Thyroid gland (tissue), 4 donors: ENCODE measurements at regions not wholly inside any gene's neighbourhood (a gene's known extent, or its start where the extent isn't known, plus 50 kb on each side); places are given as distances from the start of the nearest gene placed in this dataset.
"Not testable (repeated sequence)": the region's sequence is repeated elsewhere in the genome, so short reads cannot be mapped to it uniquely, and the experiment has no call there.

Experiments
- CTCF ChIP-seq, 6 experiments: fragments of 200-600 bp in 3 of 6; fragments of 450-650 bp in 3 of 6; sonication (generic) in 3 of 6; IDR thresholded peaks; one replicate each; pipeline ENCODE4 v1.5.1; 2016 to 2019; ENCODE audit warnings: antibody characterized with exemption in 6 of 6, mild to moderate bottlenecking in 2 of 6, inconsistent platforms in 1 of 6, moderate library complexity in 1 of 6
- POLR2A ChIP-seq, 2 donors: fragments of 450-650 bp; IDR thresholded peaks; one replicate each; pipeline ENCODE4 v1.6.1; 2017; ENCODE audit warnings: antibody characterized with exemption in 2 of 2, mild to moderate bottlenecking in 2 of 2, moderate library complexity in 1 of 2

GRCh38 chr7:96829121-96829520 lies 119.5 kb upstream of the SEM1 start:
- not testable (repeated sequence) for TF ChIP-seq CTCF, POLR2A (IDR thresholded peaks at IDR 0.05)
